NCI-H526 (cell line): ENCODE measurements at regions not wholly inside any gene's neighbourhood (a gene's known extent, or its start where the extent isn't known, plus 50 kb on each side); places are given as distances from the start of the nearest gene placed in this dataset.
"Not testable (repeated sequence)": the region's sequence is repeated elsewhere in the genome, so short reads cannot be mapped to it uniquely, and the experiment has no call there.

Experiments
- DNase-seq, 2 experiments: peaks; one replicate each; lab custom pipeline; 2025; lab: John Stamatoyannopoulos, UW

DNA sequence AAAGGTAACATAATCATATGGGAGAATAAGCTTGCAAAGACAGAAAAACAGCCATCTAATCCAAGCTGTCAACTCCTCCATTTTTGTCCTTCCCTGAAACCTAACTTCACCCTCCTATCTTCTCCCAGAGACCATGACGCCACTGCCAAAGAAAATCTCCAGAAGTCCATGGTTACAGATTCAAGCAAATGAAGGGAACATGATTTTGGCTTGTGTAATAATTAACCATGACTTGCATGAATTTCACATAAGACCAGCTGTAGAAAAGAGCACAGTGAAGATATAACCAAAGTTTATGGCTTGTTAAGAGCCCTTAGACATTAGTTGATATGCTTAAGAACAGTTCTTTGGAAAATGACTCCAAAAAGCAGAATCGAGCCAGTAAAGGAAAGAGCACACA, 342.1 kb upstream of the NRSN1 start:
- no peak for DNase-seq

DNA sequence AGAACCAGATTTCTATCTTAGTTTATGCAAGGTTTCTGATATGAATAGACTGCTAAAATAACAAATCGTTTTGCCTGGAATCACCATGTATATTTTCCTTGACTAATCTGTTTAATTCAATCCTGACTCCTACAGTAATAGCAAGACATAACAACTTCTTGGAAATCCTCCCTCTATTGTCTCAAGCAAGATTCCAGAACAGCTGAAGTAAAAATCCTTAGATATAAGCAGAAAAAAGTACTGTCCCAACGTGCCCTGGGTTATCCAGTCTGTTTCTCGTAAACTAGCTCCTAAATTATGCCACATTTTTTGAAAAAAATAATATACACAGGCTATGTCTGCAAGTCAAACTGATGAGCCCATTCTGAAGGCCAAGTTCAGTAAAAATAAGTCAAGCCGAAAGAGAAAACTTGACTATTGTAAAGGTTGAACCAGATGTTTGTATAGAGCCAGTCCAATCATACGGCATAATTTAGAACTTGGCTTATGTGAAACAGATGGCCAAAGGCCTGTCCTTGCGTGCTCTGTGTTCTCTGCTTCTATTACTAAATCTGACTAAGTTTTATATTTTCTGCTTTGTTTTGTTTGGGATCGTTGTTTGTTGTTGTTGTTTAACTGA, 341.6 kb upstream of the NRSN1 start:
- no peak for DNase-seq

DNA sequence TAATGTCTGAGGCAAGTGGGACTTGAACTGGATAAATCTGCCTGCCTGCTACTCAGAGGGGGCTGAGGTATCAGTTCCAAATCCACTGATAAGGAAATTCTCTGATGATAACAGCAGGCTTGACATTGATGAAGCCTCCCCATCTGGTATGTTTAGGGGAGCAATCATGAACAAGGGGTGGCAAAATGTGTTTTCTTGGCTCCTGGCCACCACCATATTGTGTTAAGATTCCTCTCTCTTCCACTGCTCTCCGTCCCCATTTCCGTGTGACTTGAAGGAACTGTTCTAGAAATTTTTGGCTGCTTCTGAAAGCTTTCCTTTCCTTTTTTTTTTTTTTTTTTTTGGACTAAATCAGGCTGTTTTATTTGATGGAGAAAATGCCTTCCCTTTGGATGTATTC, 335.3 kb upstream of the NRSN1 start:
- DNase-seq = no peak

DNA sequence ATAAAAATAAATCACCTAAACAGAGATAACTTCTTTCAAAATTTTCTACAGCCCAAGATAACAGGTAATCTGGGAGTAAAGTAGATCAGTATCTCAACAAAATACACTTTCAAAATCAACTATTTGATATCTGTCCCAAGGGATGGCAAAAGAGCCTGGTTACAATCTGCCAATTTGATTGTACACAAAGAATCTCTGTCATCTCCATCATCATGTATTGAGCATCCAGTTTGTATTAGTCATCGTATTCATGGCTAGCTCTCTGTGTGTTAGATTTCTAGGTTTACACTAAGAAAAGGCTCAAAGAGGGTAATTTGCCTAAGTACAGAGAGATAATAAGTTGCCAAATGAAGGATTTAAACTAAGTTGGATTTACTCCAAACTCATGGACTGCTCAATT, 329.0 kb upstream of the NRSN1 start:
- DNase-seq = no peak

DNA sequence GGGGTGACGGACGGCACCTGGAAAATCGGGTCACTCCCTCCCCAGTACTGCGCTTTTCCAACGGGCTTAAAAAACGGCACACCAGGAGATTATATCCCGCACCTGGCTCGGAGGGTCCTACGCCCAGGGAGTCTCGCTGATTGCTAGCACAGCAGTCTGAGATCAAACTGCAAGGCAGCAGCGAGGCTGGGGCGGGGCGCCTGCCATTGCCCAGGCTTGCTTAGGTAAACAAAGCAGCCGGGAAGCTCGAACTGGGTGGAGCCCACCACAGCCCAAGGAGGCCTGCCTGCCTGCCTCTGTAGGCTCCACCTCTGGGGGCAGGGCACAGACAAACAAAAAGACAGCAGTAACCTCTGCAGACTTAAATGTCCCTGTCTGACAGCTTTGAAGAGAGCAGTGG, 321.7 kb upstream of the NRSN1 start:
- DNase-seq = peak in 1 of 2 experiments; percentile 7

DNA sequence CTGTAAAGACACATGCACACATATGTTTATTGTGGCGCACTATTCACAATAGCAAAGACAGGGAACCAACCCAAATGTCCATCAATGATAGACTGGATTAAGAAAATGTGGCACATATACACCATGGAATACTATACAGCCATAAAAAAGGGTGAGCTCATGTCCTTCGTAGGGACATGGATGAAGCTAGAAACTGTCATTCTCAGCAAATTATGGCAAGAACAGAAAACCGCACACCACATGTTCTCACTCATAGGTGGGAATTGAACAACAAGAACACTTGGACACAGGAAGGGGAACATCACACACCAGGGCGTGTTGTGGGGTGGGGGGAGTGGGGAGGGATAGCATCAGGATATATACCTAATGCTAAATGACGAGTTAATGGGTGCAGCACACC, 304.9 kb upstream of the NRSN1 start:
- DNase-seq = not testable (repeated sequence)

DNA sequence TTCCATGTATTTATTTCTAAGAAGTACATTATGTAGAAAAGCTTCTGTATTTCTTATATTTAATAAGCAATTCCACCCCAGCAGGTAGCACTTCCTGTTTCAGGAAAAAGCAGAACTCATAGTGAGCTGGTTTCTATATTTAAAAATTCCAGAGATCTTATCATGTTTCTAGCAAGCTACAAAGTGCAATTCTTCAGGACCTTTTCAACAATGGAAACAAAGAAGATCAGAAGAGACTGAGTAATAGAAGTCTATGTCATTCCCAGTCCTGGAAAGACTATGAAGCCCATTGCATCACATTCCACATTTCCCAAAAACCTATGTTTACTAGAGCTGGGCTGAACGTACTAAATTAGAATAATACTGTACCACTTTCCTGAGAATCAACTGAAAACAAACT, 302.6 kb upstream of the NRSN1 start:
- no peak for DNase-seq

DNA sequence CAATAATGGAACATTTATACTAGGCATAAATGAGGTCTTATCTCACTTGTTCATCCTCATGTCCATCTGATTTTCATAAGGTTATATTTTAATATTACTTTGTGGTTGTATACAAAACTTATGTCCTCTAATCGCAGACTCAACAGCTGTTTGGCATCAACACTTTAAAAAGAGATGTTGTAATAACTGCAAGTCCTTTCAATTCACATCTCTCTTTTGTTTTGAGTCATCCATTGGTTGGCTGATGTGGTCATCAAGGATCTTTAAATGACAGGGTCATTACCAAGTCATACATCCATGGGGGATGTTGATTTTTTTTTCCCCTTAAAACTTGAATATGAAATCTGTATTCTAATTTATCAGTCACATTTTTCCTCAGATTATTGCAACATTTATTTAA, 299.4 kb upstream of the NRSN1 start:
- DNase-seq = no peak

DNA sequence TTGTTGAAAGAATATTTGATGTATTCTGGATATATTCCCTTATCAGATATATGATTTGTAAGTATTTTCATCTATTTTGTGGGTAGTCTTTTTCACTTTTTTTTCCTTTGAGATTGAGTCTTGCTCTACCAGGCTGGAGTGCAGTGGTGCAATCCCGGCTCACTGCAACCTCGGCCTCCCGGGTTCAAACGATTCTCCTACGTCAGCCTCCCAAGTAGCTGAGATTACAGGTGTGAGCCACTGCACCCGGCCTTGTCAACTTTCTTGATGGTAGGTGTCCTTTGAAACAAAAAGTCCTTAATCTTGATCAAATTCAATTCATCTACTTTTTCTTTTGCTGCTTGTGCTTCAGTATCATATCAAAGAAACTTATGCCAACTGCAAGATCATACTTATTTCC, 297.2 kb upstream of the NRSN1 start:
- DNase-seq = no peak

DNA sequence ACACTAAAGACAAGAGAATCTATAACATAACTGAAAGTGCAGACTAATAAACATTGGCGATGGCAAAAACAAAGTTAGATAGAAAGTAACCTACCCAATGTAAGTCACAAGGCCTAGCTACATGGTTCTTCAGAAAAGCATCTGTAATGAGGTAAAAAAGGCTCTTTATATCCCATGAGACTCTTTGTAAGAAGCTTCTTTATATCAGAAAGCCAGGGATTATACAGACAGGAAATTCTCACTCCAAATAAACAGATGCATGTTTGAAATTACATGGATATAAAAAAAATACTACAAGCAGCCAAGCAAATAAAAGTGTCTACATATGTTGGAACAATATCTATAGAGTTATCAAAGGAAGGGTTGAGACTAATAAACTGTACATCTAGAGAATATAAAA, 284.9 kb upstream of the NRSN1 start:
- no peak for DNase-seq

DNA sequence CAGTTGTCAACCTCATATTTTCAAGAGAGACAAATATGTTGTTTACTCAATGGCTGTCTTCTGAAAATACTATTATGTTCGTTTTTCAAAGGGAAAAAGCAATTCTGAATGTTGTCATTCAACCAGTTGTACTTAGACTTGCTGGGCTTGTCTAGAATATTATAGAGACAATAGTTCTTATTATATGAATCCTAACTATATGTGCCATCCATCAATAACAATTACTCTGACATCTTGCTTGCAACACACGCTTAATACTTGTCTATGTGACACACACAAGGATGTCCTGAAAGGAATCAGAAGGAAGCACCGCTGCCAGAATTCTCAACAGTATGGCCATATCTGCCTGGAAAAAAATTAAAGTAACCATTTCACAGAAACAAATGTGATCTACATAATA, 283.3 kb upstream of the NRSN1 start:
- no peak for DNase-seq

DNA sequence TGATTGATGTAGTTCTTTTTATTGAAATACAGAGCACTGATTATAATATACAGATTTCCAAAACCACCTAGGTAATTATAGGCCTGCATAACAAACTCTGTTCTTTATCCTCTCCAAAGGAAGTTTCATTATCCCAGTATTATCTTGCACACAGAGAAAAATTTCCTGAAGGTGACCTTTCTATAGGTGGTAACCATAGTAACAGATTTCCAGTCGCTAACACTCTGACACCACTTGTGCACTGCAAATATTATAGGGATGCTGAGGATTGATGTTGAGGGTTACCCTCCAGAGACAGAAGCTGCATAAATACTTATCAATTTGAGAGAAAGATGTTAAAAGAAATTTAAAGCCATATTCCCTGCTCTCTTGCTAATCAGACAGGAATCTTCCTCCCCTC, 274.5 kb upstream of the NRSN1 start:
- no peak for DNase-seq

DNA sequence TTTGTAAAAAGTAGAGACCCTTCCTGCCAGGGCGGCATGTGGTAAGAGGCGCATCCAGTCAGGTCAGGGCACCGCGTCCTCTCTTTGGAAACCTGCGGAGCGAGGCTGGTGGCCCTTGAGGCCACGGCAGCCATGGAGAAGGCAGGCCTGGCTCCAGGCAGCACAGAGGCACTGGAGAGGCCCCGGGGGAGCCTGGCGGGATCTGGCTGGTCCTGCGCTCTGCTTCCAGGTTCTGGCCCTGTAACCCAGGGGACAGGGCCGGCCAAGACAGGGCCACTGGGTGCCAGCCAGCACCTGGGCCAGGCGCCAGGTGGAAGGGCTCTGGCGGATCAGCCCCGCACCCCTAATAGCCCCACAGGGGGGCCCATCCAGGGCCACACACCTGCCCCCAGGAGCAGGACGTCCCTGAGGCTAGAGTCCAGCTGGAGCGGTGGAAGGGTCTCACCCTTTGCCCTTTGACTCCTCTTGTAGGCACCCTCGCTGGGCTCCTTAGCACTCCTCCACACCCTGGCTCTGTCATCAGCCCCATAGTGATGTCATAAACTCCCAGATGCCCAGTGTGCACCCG, 272.4 kb upstream of the NRSN1 start:
- not testable (repeated sequence) for DNase-seq

DNA sequence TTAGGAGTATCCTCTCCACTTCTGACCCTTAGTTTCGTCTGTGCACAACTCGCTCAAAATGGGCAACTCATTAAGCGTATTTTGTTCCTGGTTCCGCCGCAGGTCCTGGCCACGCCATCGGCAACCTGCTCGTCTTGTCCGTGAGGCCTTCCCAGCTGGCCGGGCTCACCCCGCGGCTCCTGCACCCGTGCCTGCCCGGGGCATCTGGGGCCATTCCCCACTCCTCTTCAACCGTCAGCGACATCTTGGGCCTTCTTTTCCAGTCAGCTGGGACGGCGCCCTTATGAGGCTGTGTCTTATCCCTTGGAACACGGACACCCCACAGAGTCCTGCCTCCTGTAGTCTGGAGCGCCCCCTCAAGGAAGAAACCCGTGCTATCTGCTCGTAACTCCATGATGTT, 271.9 kb upstream of the NRSN1 start:
- DNase-seq = not testable (repeated sequence)

DNA sequence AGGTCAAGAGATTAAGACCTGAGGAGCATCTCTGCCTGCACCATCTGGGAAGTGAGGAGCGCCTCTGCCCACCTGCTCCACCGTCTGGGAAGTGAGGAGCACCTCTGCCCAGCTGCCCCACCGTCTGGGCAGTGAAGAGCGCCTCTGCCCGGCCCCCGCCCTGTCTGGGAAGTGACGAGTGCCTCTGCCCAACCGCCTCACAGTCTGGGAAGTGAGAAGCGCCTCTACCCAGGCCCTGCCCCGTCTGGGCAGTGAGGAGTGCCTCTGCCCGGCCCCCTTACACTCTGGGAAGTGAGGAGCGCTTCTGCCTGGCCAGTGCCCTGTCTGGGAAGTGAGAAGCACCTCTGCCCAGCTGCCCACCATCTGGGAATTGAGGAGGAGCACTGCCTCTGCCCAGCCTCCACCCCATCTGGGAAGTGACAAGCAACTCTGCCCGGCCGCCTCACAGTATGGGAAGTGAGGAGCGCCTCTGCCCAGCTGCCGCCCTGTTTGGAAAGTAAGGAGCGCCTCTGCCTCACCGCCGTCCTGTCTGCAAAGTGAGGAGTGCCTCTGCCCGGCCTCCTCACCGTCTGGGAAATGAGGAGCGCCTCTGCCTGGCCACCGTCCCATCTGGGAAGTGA, 270.4 kb upstream of the NRSN1 start:
- DNase-seq = no peak

DNA sequence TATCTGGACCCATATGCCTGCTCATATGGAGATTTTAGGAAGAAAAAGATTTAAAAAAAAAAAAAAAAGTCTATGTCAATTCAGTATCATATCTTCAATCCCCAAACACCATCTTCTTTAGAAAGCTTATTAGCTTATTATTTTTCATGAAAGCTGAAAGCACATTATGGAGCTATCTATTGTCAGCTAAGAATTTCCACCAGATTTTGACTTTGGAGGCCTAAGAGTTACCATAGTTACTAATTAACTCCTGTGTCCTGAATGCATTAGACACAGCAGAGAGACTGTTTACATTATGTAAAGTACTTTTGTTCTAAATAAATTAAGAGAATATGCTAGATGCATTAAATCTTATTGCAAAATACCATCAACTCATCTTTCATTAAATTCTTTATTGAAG, 255.5 kb upstream of the NRSN1 start:
- DNase-seq = no peak

DNA sequence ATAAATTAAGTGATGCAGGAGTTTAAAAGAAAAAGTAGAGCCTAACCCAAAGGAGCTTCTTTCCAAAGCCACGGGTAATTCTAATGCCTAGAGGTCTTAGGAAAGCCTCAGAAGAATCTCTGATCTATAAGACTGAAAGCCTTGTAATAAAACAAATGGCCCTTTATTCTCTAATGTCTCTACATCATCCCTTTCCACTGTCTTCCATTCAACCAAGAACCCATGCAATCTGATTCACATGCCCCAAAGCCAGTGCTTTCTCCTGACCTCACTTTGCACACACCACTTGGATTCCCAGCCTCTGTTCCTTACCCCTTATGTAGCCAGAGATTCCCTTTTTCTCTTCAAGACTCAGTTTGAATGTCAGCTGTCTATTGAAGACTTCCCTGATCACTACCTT, 252.9 kb upstream of the NRSN1 start:
- DNase-seq = no peak

DNA sequence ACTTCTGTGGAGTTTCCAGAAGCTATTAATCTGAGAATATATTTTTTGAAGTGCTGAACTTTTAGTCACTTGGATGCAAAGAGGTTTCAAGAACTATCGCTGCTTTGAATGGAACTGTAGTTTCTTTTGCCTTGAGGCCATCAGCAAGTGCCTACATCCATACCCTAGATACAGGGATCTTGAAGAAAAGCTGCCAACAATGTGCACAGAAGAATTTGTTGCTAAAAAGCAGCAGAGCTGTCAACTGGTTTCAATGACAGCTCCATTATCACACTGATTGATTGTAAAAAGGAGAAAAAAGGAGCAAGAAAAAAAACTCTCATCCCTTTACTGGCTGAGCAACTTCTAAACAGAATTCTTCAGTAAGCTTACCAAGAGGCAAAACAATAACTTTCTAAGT, 251.0 kb upstream of the NRSN1 start:
- DNase-seq = no peak

DNA sequence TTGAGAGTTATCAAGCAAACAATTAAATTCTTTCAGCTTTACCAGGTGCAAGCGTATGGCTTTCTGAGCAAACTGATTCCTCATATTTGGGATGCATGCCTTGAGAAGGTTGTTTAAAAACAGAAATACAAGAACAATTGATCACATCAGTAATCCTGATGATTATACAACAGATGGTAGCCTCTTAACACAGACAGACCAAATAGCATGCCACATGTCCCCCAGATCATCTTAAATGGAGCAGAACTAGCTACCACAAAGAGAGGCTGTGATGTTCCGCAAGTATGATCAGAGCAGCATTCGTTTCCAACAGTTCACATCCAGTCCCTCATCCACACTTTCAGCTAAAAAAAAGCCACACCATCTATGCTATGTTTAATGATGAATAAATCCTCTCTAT, 246.2 kb upstream of the NRSN1 start:
- no peak for DNase-seq

DNA sequence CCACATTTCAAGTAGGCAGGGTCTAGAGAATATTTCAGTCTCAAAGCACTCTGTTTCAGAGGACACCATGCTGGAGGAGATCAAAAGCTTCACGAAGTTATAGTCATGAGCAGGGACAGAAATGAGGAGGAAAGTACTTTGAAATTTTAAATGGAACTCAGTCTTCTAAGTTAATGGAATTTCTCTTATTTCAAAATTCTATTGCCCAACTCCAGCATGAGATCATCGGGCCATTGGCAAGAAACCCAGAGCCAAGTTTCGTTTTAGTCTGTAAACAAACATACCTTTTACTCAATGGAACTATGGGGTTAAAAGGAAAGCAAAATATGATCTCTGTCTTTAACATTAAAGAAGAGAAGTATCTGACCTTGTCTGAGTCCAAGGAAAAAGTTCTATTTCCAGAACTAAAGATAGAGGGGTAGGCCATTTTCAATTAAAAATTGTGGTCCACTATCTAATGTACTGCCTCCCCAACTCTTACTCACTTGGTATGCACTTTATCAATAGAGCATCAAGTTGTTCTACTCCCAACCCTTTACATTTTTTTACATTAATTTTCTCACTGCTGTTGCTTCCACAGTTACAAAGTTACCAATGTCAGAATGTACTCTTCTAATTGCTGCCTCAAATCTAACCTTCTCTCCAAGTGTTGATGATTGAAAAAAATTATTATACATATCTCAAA, 235.3 kb upstream of the NRSN1 start:
- no peak for DNase-seq

DNA sequence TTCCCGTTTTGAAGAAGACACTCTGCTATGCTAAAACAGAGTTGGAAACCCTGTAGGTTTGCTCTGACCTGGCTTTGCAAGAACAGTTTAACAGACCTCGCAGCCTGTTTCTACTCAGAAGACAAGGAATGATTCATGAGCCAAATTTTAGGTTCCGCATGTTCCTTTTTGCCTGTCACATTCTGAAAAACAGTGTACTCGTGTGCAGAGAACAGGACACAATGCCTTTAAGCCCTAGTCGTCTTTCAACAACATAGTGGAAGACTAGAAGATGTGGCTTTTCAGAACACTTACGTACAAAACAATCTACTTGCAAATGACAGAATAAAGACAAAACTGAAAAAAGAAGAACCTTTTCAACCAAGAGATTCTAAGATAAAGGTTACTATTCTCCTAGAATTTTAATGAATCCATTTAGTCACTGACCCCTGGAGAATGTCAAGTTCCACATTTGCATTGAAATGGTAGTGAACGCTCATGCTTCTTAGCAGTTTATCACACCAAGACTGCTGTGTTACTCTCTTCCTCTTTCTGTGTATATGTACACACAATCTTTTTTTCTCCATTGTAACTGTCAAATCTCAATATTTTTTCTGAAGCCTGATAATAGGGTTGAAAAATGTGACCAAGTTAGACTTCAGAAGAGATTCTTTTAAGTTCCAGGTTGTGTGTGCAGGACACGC, 220.7 kb upstream of the NRSN1 start:
- DNase-seq = peak in 1 of 2 experiments; percentile 27

DNA sequence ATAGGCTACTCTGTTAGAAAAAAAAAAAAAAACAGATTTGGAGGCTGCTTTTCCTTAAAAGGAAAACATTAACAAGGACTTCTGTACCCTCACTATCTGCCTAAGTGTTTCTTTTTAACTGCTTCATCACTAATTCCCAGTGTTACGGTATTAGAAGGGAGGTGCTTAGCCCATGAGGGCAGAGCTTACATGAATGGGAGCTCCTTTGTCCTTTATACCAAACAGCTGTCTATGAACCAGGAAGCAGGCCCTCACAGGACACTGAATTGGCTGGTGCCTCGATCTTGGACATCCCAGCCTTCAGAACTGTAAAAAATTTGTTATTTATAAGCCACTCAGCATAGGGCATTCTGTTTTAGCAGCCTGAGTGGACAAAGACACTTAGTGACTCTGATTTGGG, 215.6 kb upstream of the NRSN1 start:
- DNase-seq = no peak

DNA sequence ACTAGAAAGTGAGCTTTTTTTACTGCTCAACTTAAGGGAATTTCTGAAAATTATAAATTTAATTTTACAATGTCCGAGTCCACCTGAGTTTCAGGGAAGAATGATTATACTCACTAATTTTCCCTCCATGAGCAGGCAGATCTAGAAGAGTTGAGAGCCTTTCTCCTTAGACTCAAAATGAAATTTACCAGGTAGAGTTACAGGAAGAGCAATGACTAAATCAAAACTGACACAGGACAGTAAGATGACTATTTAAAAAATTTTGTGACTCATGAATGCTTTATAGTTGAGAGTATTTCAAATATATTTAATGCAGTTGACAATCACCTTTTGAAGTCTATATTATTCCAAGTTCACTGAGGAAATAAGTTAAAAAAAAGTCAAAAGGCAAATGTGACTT, 198.1 kb upstream of the NRSN1 start:
- DNase-seq = no peak
